Activated naive CD8-positive, alpha-beta T cell treated with anti-CD3 and anti-CD28 coated beads, Interleukin-2, amount 10 ng/mL, durations not matched to agents 7 days and 5 days (primary cell): ENCODE measurements at regions not wholly inside any gene's neighbourhood (a gene's known extent, or its start where the extent isn't known, plus 50 kb on each side); places are given as distances from the start of the nearest gene placed in this dataset.

ENCODE experiments used
- ATAC-seq: fragments of 150-1000 bp; cut with Tn5 transposase; one replicate; pipeline ENCODE4 v1.10.0; 2021; ENCODE audit warnings: low read depth, moderate library complexity
- POLR2A ChIA-PET: fragments of 350-600 bp; sonication (Branson Sonifier 250); formaldehyde crosslinking; loops from one replicate; lab custom pipeline; 2021; ENCODE audit warnings: antibody characterized with exemption; lab: Charles Lee
- DNase-seq: peaks from one replicate; pipeline ENCODE4 v3.0.0; 2021
- H3K27ac Mint-ChIP-seq: one replicate; pipeline ENCODE4 v1.8.0; 2022; ENCODE audit warnings: mild to moderate bottlenecking, mixed read lengths
- H3K27me3 Mint-ChIP-seq: one replicate; pipeline ENCODE4 v1.8.0; 2022; ENCODE audit warnings: mild to moderate bottlenecking, moderate library complexity, mixed read lengths
- H3K36me3 Mint-ChIP-seq: one replicate; pipeline ENCODE4 v1.8.0; 2021; ENCODE audit warnings: mild to moderate bottlenecking, mixed read lengths
- H3K4me1 Mint-ChIP-seq: one replicate; pipeline ENCODE4 v1.8.0; 2021; ENCODE audit warnings: mixed read lengths
- H3K4me3 Mint-ChIP-seq: one replicate; pipeline ENCODE4 v1.8.0; 2022; ENCODE audit warnings: mild to moderate bottlenecking, moderate library complexity, mixed read lengths
- H3K9me3 Mint-ChIP-seq: one replicate; pipeline ENCODE4 v1.8.0; 2021; ENCODE audit warnings: mixed read lengths

DNA sequence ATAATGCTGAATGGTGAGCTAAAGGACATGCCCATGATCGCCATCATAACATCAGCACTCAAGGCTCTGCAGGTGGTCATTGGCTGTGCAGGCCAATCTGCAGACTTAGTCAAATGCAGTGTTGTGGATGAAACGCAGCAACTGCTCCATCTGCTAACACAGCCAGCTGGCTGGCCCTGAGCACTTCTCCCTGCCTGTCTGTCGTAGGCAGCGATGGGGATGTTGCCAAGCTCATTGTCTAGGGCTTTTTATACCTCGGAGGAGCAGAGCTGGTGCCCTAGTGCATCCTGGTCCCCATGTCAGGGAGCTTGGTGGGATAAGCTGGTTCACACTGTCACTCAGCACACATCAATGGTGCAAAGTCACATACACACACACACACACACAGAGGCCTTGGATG lies 189.4 kb downstream of the TENT4A start:
- H3K27me3 Mint-ChIP-seq = peaks cover 2% of the 10 kb centered on the region
- ATAC-seq = no peak
- no peaks in the 10 kb centered on the region for H3K9me3 Mint-ChIP-seq
- no peaks in the 10 kb centered on the region for H3K4me1 Mint-ChIP-seq
- H3K4me3 Mint-ChIP-seq = no peak overlapping the region
- DNase-seq = no peak
- no peaks in the 10 kb centered on the region for H3K36me3 Mint-ChIP-seq
- POLR2A ChIA-PET = no interaction called here
- H3K27ac Mint-ChIP-seq = no peak overlapping the region

DNA sequence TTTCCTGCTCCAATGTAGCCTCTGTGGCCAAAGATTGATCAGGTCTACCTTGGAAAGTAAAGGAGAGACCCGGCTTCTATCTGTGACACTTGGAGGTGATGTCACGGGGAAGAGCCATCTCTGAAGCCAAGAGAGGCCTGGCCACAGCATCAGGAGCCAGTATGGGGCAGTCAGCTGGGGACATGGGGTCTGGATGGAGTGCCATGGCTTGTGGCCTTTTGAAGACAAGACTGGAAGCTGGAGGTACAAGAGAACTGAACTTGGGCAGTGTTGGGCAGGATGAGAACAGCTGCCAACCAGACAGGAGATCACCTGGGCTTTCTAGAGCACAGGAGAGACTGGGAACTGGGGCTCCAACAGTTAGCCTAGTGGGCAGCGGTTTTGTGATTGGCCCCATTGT lies 190.7 kb downstream of the TENT4A start:
- H3K36me3 Mint-ChIP-seq = no peaks in the 10 kb centered on the region
- POLR2A ChIA-PET = no interaction called here
- peaks cover 2% of the 10 kb centered on the region for H3K27me3 Mint-ChIP-seq
- no peaks in the 10 kb centered on the region for H3K9me3 Mint-ChIP-seq
- H3K4me3 Mint-ChIP-seq = no peak overlapping the region
- ATAC-seq (no peak), DNase-seq (no peak)
- no peak overlapping the region for H3K27ac Mint-ChIP-seq
- H3K4me1 Mint-ChIP-seq = no peaks in the 10 kb centered on the region

DNA sequence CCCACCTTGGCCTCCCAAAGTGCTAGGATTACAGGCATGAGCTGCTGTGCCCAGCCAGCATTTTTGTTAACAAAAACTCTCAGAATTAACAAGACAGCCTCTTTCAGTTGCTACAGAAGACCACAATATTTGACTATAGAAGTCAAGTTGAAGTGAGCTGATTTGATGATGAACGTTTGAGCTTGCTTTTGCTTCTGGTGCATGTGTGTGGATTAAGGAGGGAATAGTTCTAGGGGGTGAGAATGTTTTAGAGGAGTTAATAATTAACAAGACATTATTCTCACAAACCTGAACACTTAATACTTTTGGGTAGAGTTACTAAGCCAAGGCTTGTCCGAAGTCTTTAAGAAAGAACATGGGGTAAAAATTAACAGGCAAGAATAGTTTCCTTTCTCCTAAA lies 191.6 kb downstream of the TENT4A start:
- H3K27ac Mint-ChIP-seq = no peak overlapping the region
- ATAC-seq (no peak), DNase-seq (no peak)
- H3K4me1 Mint-ChIP-seq = no peaks in the 10 kb centered on the region
- H3K4me3 Mint-ChIP-seq = no peak overlapping the region
- POLR2A ChIA-PET = no interaction called here
- H3K27me3 Mint-ChIP-seq = no peaks in the 10 kb centered on the region
- H3K9me3 Mint-ChIP-seq = no peaks in the 10 kb centered on the region
- H3K36me3 Mint-ChIP-seq = no peaks in the 10 kb centered on the region

DNA sequence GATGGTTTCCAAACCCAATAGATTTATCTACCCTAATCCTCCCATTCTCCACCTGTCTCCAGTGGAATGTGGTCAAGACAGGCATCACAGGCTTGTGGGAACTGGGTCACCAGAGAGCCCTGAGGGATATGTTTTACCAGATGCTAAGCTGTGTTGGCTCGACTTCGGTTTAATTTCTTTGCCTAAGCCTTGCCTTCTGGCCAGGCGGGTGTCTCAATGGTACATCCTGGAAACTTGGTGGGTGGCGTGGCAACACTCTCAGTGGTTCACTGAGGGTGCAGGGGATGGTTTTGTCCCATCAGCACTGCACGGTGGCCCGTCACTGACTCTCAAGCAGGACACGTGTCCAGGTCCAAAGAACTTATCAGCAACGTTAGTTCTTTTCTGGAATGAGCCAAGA lies 192.2 kb downstream of the TENT4A start:
- H3K4me1 Mint-ChIP-seq = no peaks in the 10 kb centered on the region
- ATAC-seq (no peak), DNase-seq (no peak)
- no peaks in the 10 kb centered on the region for H3K36me3 Mint-ChIP-seq
- no peak overlapping the region for H3K4me3 Mint-ChIP-seq
- H3K27me3 Mint-ChIP-seq = no peaks in the 10 kb centered on the region
- no peaks in the 10 kb centered on the region for H3K9me3 Mint-ChIP-seq
- POLR2A ChIA-PET = no interaction called here
- no peak overlapping the region for H3K27ac Mint-ChIP-seq

DNA sequence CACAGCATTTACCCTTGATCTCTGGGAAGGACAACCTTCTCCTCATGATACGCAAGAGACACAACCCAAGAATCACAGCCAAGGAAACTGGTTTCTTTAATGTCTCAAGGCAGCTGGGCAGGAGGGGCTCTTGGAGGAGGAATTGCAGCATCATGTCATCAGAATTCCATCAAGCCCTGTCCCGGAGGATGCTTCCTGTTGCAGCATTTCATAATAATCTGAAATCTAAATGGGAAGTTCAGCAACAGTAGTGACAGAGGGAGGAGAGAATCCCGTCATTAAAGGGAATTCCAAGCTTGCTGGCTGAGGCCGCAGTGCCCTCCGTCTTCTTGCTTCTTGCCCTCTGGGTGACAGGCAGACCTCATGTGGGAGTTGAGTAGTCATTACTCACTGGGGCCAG lies 192.7 kb downstream of the TENT4A start:
- Mint-ChIP-seq H3K27ac (no peak overlapping the region), H3K27me3 (no peaks in the 10 kb centered on the region), H3K9me3 (no peaks in the 10 kb centered on the region), H3K36me3 (no peaks in the 10 kb centered on the region), H3K4me1 (no peaks in the 10 kb centered on the region), H3K4me3 (no peak overlapping the region)
- ATAC-seq (no peak), DNase-seq (no peak)
- POLR2A ChIA-PET = no interaction called here

DNA sequence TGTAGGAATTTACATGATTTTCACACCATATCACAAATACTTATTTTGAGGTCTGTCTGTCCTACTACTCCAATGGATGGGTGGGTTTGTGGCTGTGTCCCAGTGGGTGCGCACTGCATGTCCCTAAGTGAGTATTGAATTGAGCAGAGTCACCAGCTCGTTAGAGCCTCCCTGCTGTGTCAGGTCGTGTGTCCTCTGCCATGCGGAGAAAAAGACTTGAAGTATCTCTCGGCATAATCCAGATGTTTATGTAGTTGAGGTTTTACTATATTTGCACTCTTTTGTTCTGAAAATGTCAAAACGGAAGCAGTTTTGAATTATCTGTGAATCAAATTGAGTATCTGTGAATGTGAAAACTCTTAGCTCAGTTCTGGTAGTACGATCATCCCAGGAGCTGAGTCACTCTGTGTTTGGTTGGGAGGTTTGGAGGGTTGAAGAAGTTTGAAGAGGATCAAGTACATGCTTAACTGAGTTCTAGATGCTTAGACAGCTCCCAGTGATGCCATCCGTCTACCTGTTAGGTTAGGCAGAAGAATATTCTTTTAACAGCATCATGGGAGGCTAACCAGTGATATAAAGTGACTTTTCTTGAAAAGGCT lies 194.2 kb downstream of the TENT4A start:
- ATAC-seq = no peak
- Mint-ChIP-seq H3K36me3 (no peaks in the 10 kb centered on the region), H3K9me3 (no peaks in the 10 kb centered on the region), H3K27me3 (peaks cover 2% of the 10 kb centered on the region), H3K4me1 (no peaks in the 10 kb centered on the region), H3K4me3 (no peak overlapping the region), H3K27ac (no peak overlapping the region)
- POLR2A ChIA-PET = no interaction called here
- no peak for DNase-seq

DNA sequence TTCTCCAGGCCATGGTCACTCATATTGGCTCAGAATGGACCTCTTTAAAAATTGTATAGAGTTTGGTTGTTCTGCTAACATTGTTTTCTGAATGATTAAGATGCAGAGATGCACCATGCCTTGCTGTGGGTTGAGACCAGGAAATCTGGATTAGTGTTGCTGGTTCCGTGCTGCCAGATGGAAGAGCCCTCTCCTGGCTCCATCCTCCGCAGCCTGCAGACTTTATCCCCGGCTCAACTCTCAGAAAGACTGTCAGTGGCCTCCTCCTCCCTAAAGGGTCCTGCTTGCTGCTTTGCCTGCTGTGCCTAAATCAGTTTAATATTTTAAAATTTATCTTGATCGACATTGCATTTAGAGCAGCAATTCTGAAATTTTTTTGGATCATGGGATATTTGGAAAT lies 196.7 kb downstream of the TENT4A start:
- DNase-seq (no peak), ATAC-seq (no peak)
- Mint-ChIP-seq H3K4me1 (no peaks in the 10 kb centered on the region), H3K36me3 (no peaks in the 10 kb centered on the region), H3K27ac (no peak overlapping the region), H3K4me3 (no peak overlapping the region), H3K27me3 (peaks cover 2% of the 10 kb centered on the region), H3K9me3 (no peaks in the 10 kb centered on the region)
- POLR2A ChIA-PET = no interaction called here

DNA sequence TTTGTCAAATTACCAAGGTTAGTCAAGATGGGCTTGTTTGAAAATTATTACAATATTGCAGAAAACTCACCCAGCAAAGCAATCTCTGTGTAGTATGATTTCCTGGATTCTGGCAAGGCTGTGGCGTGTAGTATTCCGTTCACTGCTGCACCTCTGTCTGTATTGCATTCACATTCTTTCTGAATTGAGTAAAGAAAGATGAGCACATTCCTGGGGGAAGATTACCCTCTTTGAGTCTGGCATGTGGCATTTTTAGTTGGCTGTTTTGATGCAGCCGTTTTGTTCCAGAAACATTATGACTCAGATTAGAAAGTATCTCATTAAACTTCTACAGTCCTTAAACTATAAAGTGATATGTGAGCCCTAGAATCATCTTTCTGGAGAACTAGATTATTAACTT lies 197.7 kb downstream of the TENT4A start:
- Mint-ChIP-seq H3K36me3 (no peaks in the 10 kb centered on the region), H3K4me3 (no peak overlapping the region), H3K27ac (no peak overlapping the region), H3K4me1 (no peaks in the 10 kb centered on the region), H3K27me3 (peaks cover 2% of the 10 kb centered on the region), H3K9me3 (no peaks in the 10 kb centered on the region)
- ATAC-seq (no peak), DNase-seq (no peak)
- POLR2A ChIA-PET = no interaction called here

DNA sequence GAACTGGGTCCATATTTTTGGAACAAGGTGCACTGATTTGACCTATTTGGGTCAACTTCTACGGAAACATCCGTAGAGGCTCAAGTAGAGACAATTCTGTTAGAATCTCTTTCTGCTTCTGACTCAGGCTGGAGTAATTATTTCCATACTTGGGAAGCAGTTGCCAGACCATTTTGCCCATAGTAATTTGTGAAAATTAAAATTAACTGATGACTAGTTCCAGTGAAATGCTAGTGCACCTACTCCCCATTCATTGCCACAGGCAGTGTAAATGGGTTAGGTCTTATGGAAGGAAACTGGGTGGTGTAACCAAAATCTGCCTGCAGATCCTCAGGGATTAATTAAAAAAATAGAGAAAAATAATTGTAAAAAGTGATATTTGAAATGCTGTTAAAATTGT lies 201.1 kb downstream of the TENT4A start:
- no peak for DNase-seq
- ATAC-seq = no peak
- H3K27me3 Mint-ChIP-seq = peaks cover 2% of the 10 kb centered on the region
- H3K4me3 Mint-ChIP-seq = no peak overlapping the region
- no peaks in the 10 kb centered on the region for H3K9me3 Mint-ChIP-seq
- no peaks in the 10 kb centered on the region for H3K36me3 Mint-ChIP-seq
- H3K4me1 Mint-ChIP-seq = no peaks in the 10 kb centered on the region
- POLR2A ChIA-PET = no interaction called here
- H3K27ac Mint-ChIP-seq = no peak overlapping the region

DNA sequence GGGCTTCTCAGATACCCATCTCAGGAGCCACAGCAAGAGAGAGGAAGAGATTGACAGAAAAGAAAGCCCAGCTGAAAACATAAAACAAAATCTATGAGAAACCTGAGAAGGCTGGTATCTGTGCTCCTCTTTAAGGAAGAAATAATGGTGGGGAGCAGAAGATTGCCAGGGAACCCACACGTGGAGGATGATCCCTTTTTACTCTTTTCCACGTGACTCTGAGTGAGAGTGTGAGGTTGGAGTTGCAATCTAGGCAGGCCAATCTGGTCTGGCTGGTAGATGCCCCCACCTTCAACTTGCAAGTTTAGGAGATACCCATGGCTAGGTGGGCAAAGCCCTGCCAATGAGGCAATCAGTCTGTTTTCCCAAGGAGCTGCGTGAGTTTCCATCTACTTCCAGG lies 202.3 kb downstream of the TENT4A start:
- Mint-ChIP-seq H3K27ac (no peak overlapping the region), H3K36me3 (no peaks in the 10 kb centered on the region), H3K4me1 (no peaks in the 10 kb centered on the region), H3K9me3 (no peaks in the 10 kb centered on the region), H3K27me3 (peaks cover 2% of the 10 kb centered on the region), H3K4me3 (no peak overlapping the region)
- no peak for ATAC-seq
- POLR2A ChIA-PET = no interaction called here
- DNase-seq = no peak

DNA sequence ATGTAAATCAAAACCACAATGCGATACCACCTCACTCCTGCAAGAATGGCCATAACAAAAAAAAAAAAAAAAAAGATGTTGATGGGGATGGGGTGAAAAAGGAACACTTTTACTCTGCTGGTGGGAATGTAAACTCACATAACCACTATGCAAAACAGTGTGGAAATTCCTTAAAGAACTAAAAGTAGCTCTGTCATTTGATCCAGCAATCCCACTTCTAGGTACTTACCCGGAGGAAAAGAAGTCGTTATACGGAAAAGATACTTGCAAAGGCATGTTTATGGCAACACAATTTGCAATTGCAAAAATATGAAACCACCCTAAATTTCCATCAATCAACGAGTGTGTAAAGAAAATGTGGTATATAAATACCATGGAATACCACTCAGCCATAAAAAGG lies 205.0 kb downstream of the TENT4A start:
- H3K4me3 Mint-ChIP-seq = no peak overlapping the region
- no peaks in the 10 kb centered on the region for H3K9me3 Mint-ChIP-seq
- POLR2A ChIA-PET = no interaction called here
- no peak for ATAC-seq
- H3K36me3 Mint-ChIP-seq = no peaks in the 10 kb centered on the region
- H3K27me3 Mint-ChIP-seq = no peaks in the 10 kb centered on the region
- H3K27ac Mint-ChIP-seq = no peak overlapping the region
- H3K4me1 Mint-ChIP-seq = no peaks in the 10 kb centered on the region
- no peak for DNase-seq

DNA sequence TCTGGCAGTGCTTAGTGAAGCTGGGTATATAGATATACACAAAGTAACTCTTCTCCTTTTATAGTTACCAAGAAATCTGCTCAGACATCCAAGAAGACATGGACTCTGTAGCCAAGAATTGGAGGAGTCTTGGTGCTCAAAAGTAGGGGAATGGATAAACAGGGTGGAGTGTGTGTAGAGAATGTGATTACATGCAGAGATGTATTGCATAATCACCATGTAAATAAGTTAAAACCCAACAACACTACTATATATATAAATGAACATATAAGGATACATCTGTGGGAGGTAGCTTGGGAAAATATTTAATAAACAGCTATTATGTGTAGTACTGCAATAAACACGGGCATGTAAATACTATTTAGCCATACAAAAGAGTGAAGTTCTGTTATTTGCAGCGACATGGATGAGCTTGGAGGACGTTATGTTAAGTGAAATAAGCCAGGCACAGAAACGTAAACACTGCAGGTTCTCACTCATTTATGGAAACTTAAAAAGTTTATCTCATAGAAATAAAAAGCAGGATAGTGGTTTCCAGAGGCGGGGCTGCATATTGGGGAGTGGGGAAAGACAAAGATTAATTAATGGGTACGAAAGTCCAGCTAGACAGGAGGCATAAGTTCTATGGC lies 207.5 kb downstream of the TENT4A start:
- Mint-ChIP-seq H3K36me3 (no peaks in the 10 kb centered on the region), H3K4me1 (no peaks in the 10 kb centered on the region), H3K9me3 (no peaks in the 10 kb centered on the region), H3K27me3 (no peaks in the 10 kb centered on the region), H3K4me3 (no peak overlapping the region), H3K27ac (no peak overlapping the region)
- DNase-seq (no peak), ATAC-seq (no peak)
- POLR2A ChIA-PET = no interaction called here

DNA sequence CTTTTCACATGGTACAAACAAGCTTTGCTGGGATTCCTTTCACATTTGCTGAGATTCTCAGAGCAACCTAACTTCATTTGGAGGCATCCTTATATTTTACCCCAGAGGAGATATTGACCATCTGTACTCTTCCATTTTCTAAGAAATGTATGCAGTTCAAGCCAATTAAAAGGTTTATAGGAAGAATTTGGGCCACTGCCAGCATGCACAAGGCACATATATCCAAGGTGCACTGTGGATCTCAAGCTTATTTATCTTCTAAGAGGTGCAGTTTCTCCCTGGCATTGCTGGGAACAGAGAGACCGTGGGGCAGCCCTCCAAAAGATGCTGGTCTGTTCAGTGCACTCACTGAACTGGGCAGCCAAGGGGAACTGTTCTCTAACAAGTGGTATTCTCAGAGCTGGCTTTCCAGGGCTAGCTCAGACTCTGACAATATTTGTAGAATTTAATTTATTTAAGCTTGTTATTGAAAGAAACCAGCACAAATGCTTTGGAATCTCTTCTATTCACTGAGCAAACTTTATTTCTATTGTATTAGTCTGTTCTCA lies 213.3 kb downstream of the TENT4A start:
- ATAC-seq (no peak), DNase-seq (no peak)
- Mint-ChIP-seq H3K4me1 (no peaks in the 10 kb centered on the region), H3K27ac (no peak overlapping the region), H3K27me3 (peaks cover 3% of the 10 kb centered on the region), H3K9me3 (no peaks in the 10 kb centered on the region), H3K4me3 (no peak overlapping the region), H3K36me3 (no peaks in the 10 kb centered on the region)
- POLR2A ChIA-PET = no interaction called here

DNA sequence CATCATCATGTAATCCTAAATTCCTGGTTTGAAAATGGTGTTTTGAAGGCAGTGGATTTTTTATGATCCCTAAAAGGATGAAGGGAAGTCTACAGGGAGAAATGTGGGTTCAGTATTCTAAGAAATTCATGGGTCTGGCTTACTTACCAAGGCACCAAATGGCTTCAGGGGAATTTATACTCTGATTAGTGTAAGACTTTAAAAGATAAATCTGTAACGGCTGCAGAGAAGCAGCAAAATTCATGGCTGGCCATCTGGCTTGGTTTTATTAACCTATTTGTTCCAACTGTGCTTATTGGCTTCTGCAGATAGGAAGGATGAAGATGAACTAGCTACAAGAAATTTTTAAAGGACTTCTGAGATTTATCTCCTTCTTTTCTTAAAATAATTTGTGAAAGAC lies 222.8 kb downstream of the TENT4A start:
- H3K36me3 Mint-ChIP-seq = no peaks in the 10 kb centered on the region

More for the DNA sequence above, 222.8 kb downstream of the TENT4A start:
- Mint-ChIP-seq H3K9me3 (no peaks in the 10 kb centered on the region), H3K27ac (no peak overlapping the region), H3K4me1 (no peaks in the 10 kb centered on the region), H3K27me3 (peaks cover 6% of the 10 kb centered on the region), H3K4me3 (no peak overlapping the region)
- ATAC-seq (no peak), DNase-seq (no peak)
- POLR2A ChIA-PET = no interaction called here
